MM.1S (cell line): ENCODE measurements at regions not wholly inside any gene's neighbourhood (a gene's known extent, or its start where the extent isn't known, plus 50 kb on each side); places are given as distances from the start of the nearest gene placed in this dataset.

ENCODE experiments used
- DNase-seq: peaks from one replicate; pipeline ENCODE4 v3.0.0-alpha.2; 2015
- H2AFZ ChIP-seq: fragments of 300-600 bp; sonication (generic); 2 replicates; pipeline ENCODE4 v1.6.0; 2016; ENCODE audit warnings: antibody characterized with exemption, low read length
- H3F3A ChIP-seq: fragments of 300-600 bp; sonication (generic); 2 replicates; pipeline ENCODE4 v1.6.1; 2016; ENCODE audit warnings: mild to moderate bottlenecking, antibody characterized with exemption, low read length, moderate library complexity, mixed read lengths; ENCODE audit not compliant: insufficient read depth
- H3K27ac ChIP-seq: fragments of 300-600 bp; sonication (generic); 2 replicates; pipeline ENCODE4 v1.5.1; 2016; ENCODE audit warnings: mild to moderate bottlenecking, low read length
- H3K27me3 ChIP-seq: fragments of 300-600 bp; sonication (generic); replicated peaks from 2 replicates; pipeline ENCODE4 v1.6.0; 2016; ENCODE audit warnings: low read length; ENCODE audit not compliant: insufficient read depth
- H3K36me3 ChIP-seq: fragments of 300-600 bp; sonication (generic); replicated peaks from 2 replicates; pipeline ENCODE4 v1.6.1; 2016; ENCODE audit warnings: mild to moderate bottlenecking, low read length, mixed read lengths; ENCODE audit not compliant: insufficient read depth
- H3K4me1 ChIP-seq: fragments of 300-600 bp; sonication (generic); 2 replicates; pipeline ENCODE4 v1.6.1; 2016; ENCODE audit warnings: low read length, mixed read lengths
- H3K4me2 ChIP-seq: fragments of 300-600 bp; sonication (generic); 2 replicates; pipeline ENCODE4 v1.6.0; 2016; ENCODE audit warnings: low read depth, low read length
- H3K4me3 ChIP-seq: fragments of 300-600 bp; sonication (generic); 2 replicates; pipeline ENCODE4 v1.5.1; 2016; ENCODE audit warnings: low read length, mixed read lengths
- H3K79me2 ChIP-seq: fragments of 300-600 bp; sonication (generic); 2 replicates; pipeline ENCODE4 v1.6.1; 2016; ENCODE audit warnings: mixed run types, low read length, mixed read lengths
- H3K9ac ChIP-seq: fragments of 300-600 bp; sonication (generic); 2 replicates; pipeline ENCODE4 v1.6.1; 2016; ENCODE audit warnings: low read length, mixed read lengths
- H3K9me2 ChIP-seq: fragments of 300-600 bp; sonication (generic); replicated peaks from 2 replicates; pipeline ENCODE4 v1.6.1; 2016; ENCODE audit warnings: mild to moderate bottlenecking, low read length, mixed read lengths; ENCODE audit not compliant: insufficient read depth
- H3K9me3 ChIP-seq: fragments of 300-600 bp; sonication (generic); replicated peaks from 2 replicates; pipeline ENCODE4 v1.6.1; 2016; ENCODE audit warnings: mild to moderate bottlenecking, low read length, mixed read lengths; ENCODE audit not compliant: insufficient read depth
- H4K20me1 ChIP-seq: fragments of 300-600 bp; sonication (generic); 2 replicates; pipeline ENCODE4 v1.6.1; 2016; ENCODE audit warnings: mild to moderate bottlenecking, low read length, moderate library complexity, mixed read lengths; ENCODE audit not compliant: insufficient read depth
- EZH2 ChIP-seq: fragments of 300-600 bp; sonication (generic); optimal IDR thresholded peaks from 2 replicates; pipeline ENCODE3; 2017; ENCODE audit warnings: low read depth, mild to moderate bottlenecking, antibody characterized with exemption, low read length, mixed read lengths
- EZH2phosphoT487 ChIP-seq: fragments of 300-600 bp; sonication (generic); IDR thresholded peaks from 2 replicates; pipeline ENCODE4 v1.6.1; 2018; ENCODE audit warnings: antibody characterized with exemption, low read length
- TF ChIP-seq, protein P1 (sequence below): fragments of 300-600 bp; sonication (generic); IDR thresholded peaks from 2 replicates; pipeline ENCODE4 v1.5.1; 2016; ENCODE audit warnings: antibody characterized with exemption, low read length, mixed read lengths

DNA sequence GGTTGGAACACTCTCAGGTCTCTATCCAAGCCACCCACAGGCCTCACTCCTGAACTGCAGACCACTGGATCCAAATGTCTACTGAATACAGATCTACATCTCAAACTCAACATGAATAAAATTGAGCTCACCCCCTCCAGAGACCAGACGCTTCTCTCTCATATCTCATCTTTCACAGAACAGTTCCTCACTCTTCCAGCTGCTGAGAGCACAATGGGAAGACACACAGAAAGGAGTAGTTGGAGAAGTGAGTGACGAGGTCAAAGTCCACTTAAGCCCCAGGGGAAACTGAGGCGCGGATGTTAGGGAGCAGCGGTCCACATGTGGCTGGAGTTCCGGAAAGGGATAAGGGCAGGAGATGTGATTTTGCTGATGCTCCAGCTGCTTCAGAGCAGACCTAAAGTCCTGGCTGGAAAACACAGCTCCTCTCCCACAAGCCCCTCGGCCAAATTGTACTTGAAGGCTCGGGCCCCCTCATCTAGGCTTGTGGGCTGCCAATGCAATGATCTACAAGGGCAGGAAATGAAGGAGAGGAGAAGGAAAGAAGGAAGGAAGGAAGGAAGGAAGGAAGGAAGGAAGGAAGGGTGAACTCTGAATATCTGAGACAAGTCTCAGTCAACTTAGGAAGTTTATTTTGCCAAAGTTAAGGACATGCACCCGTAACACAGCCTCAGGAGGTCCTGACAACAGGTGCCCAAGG is 211.2 kb upstream of the TLE3 start:
- H3K4me3 ChIP-seq = no peak overlapping the region
- no peaks in the 10 kb centered on the region for H3K4me1 ChIP-seq
- DNase-seq = no peak
- H3K79me2 ChIP-seq = no peaks in the 10 kb centered on the region
- H3K4me2 ChIP-seq = no peak overlapping the region
- TF ChIP-seq, protein P1, sequence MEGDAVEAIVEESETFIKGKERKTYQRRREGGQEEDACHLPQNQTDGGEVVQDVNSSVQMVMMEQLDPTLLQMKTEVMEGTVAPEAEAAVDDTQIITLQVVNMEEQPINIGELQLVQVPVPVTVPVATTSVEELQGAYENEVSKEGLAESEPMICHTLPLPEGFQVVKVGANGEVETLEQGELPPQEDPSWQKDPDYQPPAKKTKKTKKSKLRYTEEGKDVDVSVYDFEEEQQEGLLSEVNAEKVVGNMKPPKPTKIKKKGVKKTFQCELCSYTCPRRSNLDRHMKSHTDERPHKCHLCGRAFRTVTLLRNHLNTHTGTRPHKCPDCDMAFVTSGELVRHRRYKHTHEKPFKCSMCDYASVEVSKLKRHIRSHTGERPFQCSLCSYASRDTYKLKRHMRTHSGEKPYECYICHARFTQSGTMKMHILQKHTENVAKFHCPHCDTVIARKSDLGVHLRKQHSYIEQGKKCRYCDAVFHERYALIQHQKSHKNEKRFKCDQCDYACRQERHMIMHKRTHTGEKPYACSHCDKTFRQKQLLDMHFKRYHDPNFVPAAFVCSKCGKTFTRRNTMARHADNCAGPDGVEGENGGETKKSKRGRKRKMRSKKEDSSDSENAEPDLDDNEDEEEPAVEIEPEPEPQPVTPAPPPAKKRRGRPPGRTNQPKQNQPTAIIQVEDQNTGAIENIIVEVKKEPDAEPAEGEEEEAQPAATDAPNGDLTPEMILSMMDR = no peak
- TF ChIP-seq EZH2 (no peak), EZH2phosphoT487 (no peak)
- no peaks in the 10 kb centered on the region for H3K27me3 ChIP-seq
- no peaks in the 10 kb centered on the region for H3K9me2 ChIP-seq
- no peaks in the 10 kb centered on the region for H4K20me1 ChIP-seq
- H3K9me3 ChIP-seq = no peaks in the 10 kb centered on the region
- no peaks in the 10 kb centered on the region for H3K36me3 ChIP-seq
- H2AFZ ChIP-seq = no peak overlapping the region
- H3K27ac ChIP-seq = no peak overlapping the region
- H3K9ac ChIP-seq = no peak overlapping the region
- no peaks in the 10 kb centered on the region for H3F3A ChIP-seq

DNA sequence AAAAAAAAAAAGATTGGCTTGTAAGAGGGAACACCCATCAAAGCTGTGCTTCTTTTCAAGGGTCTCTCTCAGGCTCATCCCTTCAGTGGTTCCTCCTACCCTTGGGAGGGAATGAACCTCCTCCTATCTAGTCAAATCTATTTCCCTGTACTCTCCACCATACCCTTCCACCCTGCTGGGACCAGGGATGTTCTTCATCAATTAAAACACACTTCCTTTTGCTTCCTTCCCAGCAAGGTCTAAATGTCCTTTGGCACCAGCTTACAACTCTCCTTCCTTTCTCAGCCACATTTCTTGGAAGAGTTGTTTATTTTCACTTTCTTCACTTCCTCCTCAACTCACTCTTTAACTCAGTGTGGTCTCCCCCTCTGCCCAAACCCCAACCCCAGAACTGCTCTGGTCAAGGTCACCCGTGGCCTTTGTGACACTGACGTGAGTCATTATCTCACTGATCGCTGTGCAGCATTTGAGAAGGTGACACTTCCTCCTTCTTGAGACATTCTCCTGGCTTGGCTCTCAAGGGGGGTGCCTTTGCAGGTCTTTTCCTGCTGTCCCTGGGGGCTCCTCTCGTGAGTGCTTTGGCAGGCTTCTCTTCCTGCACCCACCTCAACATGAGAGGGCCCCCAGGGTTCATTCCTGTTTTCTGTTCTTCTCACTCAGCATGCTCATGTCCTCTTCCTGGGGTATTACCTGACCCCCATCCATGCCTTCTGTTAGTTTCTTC is 210.5 kb upstream of the TLE3 start:
- no peak overlapping the region for H3K4me2 ChIP-seq
- DNase-seq = no peak
- no peak overlapping the region for H3K9ac ChIP-seq
- no peaks in the 10 kb centered on the region for H3F3A ChIP-seq
- H3K27me3 ChIP-seq = no peaks in the 10 kb centered on the region
- no peaks in the 10 kb centered on the region for H3K36me3 ChIP-seq
- H3K4me3 ChIP-seq = no peak overlapping the region
- no peaks in the 10 kb centered on the region for H3K9me2 ChIP-seq
- no peak overlapping the region for H3K27ac ChIP-seq
- TF ChIP-seq, protein P1 = no peak
- TF ChIP-seq EZH2phosphoT487 = no peak
- TF ChIP-seq EZH2 = no peak
- no peaks in the 10 kb centered on the region for H3K79me2 ChIP-seq
- no peaks in the 10 kb centered on the region for H3K9me3 ChIP-seq
- H2AFZ ChIP-seq = no peak overlapping the region
- H3K4me1 ChIP-seq = no peaks in the 10 kb centered on the region
- H4K20me1 ChIP-seq = no peaks in the 10 kb centered on the region

GRCh38 chr15:70306582-70306981 is 208.9 kb upstream of the TLE3 start:
- H3K9me2 ChIP-seq = no peaks in the 10 kb centered on the region
- peaks cover 4% of the 10 kb centered on the region for H3F3A ChIP-seq
- DNase-seq = no peak
- TF ChIP-seq EZH2phosphoT487 = no peak
- TF ChIP-seq, protein P1 = no peak
- no peak for TF ChIP-seq EZH2
- H3K9ac ChIP-seq = no peak overlapping the region
- no peaks in the 10 kb centered on the region for H3K36me3 ChIP-seq
- no peak overlapping the region for H3K27ac ChIP-seq
- no peak overlapping the region for H3K4me3 ChIP-seq
- no peaks in the 10 kb centered on the region for H3K9me3 ChIP-seq
- no peaks in the 10 kb centered on the region for H4K20me1 ChIP-seq
- no peak overlapping the region for H3K4me2 ChIP-seq
- H3K79me2 ChIP-seq = no peaks in the 10 kb centered on the region
- H2AFZ ChIP-seq = no peak overlapping the region
- H3K27me3 ChIP-seq = no peaks in the 10 kb centered on the region
- peaks cover 8% of the 10 kb centered on the region for H3K4me1 ChIP-seq
